HepG2 (cell line): ENCODE measurements at regions not wholly inside any gene's neighbourhood (a gene's known extent, or its start where the extent isn't known, plus 50 kb on each side); places are given as distances from the start of the nearest gene placed in this dataset.

Experiments used
- ATAC-seq: fragments of 200-7000 bp; cut with Tn5 transposase; 3 replicates; pipeline ENCODE4 v1.9.1; 2020; ENCODE audit warnings: mild to moderate bottlenecking, moderate library complexity
- BruUV-seq: library from RNA; stranded (reverse); fragments of 400-500 nt; replicated peaks from 2 replicates; lab custom pipeline; 2021; lab: Mats Ljungman, UMichigan
- CTCF ChIA-PET: fragments of 300-600 bp; formaldehyde crosslinking; extraction: SDS; loops from one replicate; lab custom pipeline; 2021; ENCODE audit warnings: low total read pairs, inconsistent platforms, low intra/inter-chr PET ratio; lab: Yijun Ruan, JAX
- POLR2A ChIA-PET: fragments of 350-600 bp; sonication (Branson Sonifier 250); formaldehyde crosslinking; loops from one replicate; lab custom pipeline; 2020; ENCODE audit warnings: antibody characterized with exemption, inconsistent platforms; lab: Yijun Ruan, JAX
- DNase-seq: peaks from one replicate; pipeline ENCODE4 v3.0.0-alpha.2; 2015; ENCODE audit warnings: low spot score
- FAIRE-seq: peaks from 3 replicates; lab custom pipeline; 2011; peaks lifted over from hg19 to GRCh38; lab: Jason Lieb, UNC
- H2AFZ ChIP-seq: one replicate; pipeline ENCODE4 v1.6.1; 2011; ENCODE audit warnings: low read length, inconsistent platforms
- H3K27ac ChIP-seq: fragments of 300-600 bp; 3 replicates; pipeline ENCODE4 v1.8.0; 2011; ENCODE audit warnings: mixed run types, mild to moderate bottlenecking, mixed read lengths, low read length, inconsistent platforms; ENCODE audit not compliant: insufficient read depth; ENCODE audit errors: extremely low read length
- H3K27me3 ChIP-seq, 2 experiments: fragments of 200-600 bp in 1 of 2; 2 replicates in 1 of 2; 3 replicates in 1 of 2; pipeline versions ENCODE4 v1.6.0 to v1.8.0; 2011; ENCODE audit warnings: low read length in 2 of 2, mild to moderate bottlenecking in 2 of 2, moderate library complexity in 2 of 2, inconsistent platforms in 1 of 2; ENCODE audit not compliant: insufficient read depth in 2 of 2, control insufficient read depth in 1 of 2
- H3K36me3 ChIP-seq, 2 experiments: fragments of 200-600 bp in 1 of 2; replicated peaks in 1 of 2; 2 replicates in 1 of 2; 3 replicates in 1 of 2; pipeline versions ENCODE4 v1.5.1 to v1.8.0; 2011; ENCODE audit warnings: low read length in 2 of 2, inconsistent platforms in 1 of 2; ENCODE audit not compliant: insufficient read depth in 2 of 2, control insufficient read depth in 1 of 2
- H3K4me1 ChIP-seq: 2 replicates; pipeline ENCODE4 v1.5.1; 2012; ENCODE audit warnings: low read length, inconsistent platforms; ENCODE audit not compliant: insufficient read depth
- H3K4me2 ChIP-seq: 2 replicates; pipeline ENCODE4 v1.6.0; 2011; ENCODE audit warnings: low read depth, low read length, inconsistent platforms
- H3K4me3 ChIP-seq, 3 experiments: fragments of 200-600 bp in 1 of 3; sonication (generic), shearing (Covaris generic) in 1 of 3; replicated peaks in 1 of 3; 2 replicates each; pipeline ENCODE4 v1.5.1; 2011 to 2016; ENCODE audit warnings: low read length in 3 of 3, inconsistent platforms in 2 of 3, low read depth in 2 of 3, mild to moderate bottlenecking in 2 of 3, control low read depth in 1 of 3, mixed read lengths in 1 of 3; ENCODE audit not compliant: insufficient read depth in 1 of 3
- H3K79me2 ChIP-seq: one replicate; pipeline ENCODE4 v1.6.1; 2011; ENCODE audit warnings: low read length, inconsistent platforms; ENCODE audit not compliant: insufficient read depth
- H3K9ac ChIP-seq: 2 replicates; pipeline ENCODE4 v1.6.0; 2011; ENCODE audit warnings: mild to moderate bottlenecking, low read depth, low read length, inconsistent platforms; ENCODE audit not compliant: insufficient read depth
- H3K9me3 ChIP-seq: 2 replicates; pipeline ENCODE4 v1.5.1; 2012; ENCODE audit warnings: mild to moderate bottlenecking, low read length
- H4K20me1 ChIP-seq: 2 replicates; pipeline ENCODE4 v1.6.0; 2011; ENCODE audit warnings: inconsistent platforms, mild to moderate bottlenecking, low read length, moderate library complexity; ENCODE audit not compliant: insufficient read depth
- MNT ChIP-seq: fragments of 450-650 bp; IDR thresholded peaks from 2 replicates; pipeline ENCODE4 v1.6.1; 2016
- ONECUT2 ChIP-seq: sonication (generic); formaldehyde crosslinking; IDR thresholded peaks from 2 replicates; pipeline ENCODE4 v1.4.0; 2020; ENCODE audit warnings: missing genetic modification reagents
- SPEN ChIP-seq: sonication (generic); formaldehyde crosslinking; IDR thresholded peaks from 2 replicates; pipeline ENCODE4 v1.5.1; 2020; ENCODE audit warnings: low read depth, mild to moderate bottlenecking, missing genetic modification reagents
- ZNF747 ChIP-seq: sonication (generic); formaldehyde crosslinking; IDR thresholded peaks from 2 replicates; pipeline ENCODE4 v1.8.1; 2023; ENCODE audit warnings: missing genetic modification reagents, mild to moderate bottlenecking, borderline replicate concordance
- ZSCAN12 ChIP-seq: sonication (generic); formaldehyde crosslinking; IDR thresholded peaks from 2 replicates; pipeline ENCODE4 v1.9.0; 2021; ENCODE audit warnings: mild to moderate bottlenecking, missing genetic modification reagents
- ZUFSP ChIP-seq: sonication (generic); formaldehyde crosslinking; IDR thresholded peaks from 2 replicates; pipeline ENCODE4 v1.9.0; 2021; ENCODE audit warnings: missing genetic modification reagents, mild to moderate bottlenecking, borderline replicate concordance
- WGBS: methylation state at CpG from one replicate; pipeline ENCODE4 v1.1.6; 2017; ENCODE audit warnings: low lambda C conversion rate; 5-methylcytosine and 5-hydroxymethylcytosine counted together
- in situ Hi-C: cut with HindIII; loops from 2 replicates; pipeline ENCODE4 v1.10.0; 2017; ENCODE audit warnings: low pct_unique_long_range_greater_than_20kb; ENCODE audit not compliant: extremely low pct_ligation_motif_present
- intact Hi-C: fragments of 100-400 bp; cut with micrococcal nuclease; formaldehyde crosslinking; loops from one replicate; pipeline ENCODE4 v1.10.0; 2022; ENCODE audit not compliant: unreplicated experiment
- TF ChIP-seq, protein P1 (sequence below): sonication (generic); formaldehyde crosslinking; IDR thresholded peaks from 2 replicates; pipeline ENCODE4 v1.8.0; 2022; ENCODE audit warnings: low read depth, missing genetic modification reagents
- TF ChIP-seq, protein P2 (sequence below): sonication (generic); formaldehyde crosslinking; IDR thresholded peaks from 2 replicates; pipeline ENCODE4 v1.4.0; 2020; ENCODE audit warnings: missing genetic modification reagents, borderline replicate concordance

DNA sequence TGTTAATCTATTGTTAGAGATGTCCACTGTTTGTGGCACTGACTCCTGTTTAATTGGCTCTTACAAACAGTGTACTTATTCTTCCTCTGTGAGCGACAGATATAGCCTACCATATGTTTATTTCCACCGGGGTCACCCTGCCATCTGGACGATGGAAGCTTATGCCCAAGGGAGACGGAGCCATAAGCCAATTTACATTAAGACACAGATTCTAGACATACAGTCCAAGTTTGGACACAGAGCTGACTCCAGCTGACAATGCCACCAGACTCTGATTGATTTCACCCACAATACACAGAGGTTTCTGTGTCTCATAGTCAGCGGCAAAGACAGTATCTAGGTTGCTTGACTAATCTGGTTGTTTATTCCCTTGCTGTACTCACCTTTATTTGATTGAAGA is 198.9 kb downstream of the ENC1 start:
- no peak overlapping the region for H3K4me2 ChIP-seq
- FAIRE-seq = no peak
- POLR2A ChIA-PET = interaction anchor here (1.3 kb wide), 1 partner anchor 199 kb away, joined by 3 read pairs; the partner anchor contains the start of gene ENC1
- no peaks in the 10 kb centered on the region for H3K9me3 ChIP-seq
- no peak for TF ChIP-seq ZSCAN12 (CRISPR knock-in tag)
- TF ChIP-seq ZNF747 = no peak
- TF ChIP-seq SPEN = no peak
- TF ChIP-seq, protein P1, sequence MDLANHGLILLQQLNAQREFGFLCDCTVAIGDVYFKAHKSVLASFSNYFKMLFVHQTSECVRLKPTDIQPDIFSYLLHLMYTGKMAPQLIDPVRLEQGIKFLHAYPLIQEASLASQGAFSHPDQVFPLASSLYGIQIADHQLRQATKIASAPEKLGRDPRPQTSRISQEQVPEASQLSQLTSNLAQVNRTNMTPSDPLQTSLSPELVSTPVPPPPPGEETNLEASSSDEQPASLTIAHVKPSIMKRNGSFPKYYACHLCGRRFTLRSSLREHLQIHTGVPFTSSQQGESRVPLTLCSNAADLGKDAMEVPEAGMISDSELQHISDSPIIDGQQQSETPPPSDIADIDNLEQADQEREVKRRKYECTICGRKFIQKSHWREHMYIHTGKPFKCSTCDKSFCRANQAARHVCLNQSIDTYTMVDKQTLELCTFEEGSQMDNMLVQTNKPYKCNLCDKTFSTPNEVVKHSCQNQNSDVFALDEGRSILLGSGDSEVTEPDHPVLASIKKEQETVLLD = no peak
- TF ChIP-seq, all 625 proteins: peak for 0
- in situ Hi-C loops (no loop called here), intact Hi-C loops (no loop called here)
- Histone ChIP-seq H3K36me3 (no peaks in the 10 kb centered on the region), H3K79me2 (no peaks in the 10 kb centered on the region), H3K4me3 (no peak overlapping the region), H4K20me1 (no peaks in the 10 kb centered on the region), H3K4me1 (no peaks in the 10 kb centered on the region), H3K9ac (no peak overlapping the region), H3K27me3 (no peaks in the 10 kb centered on the region; a peak in 1 of 5 replicates), H2AFZ (no peak overlapping the region), H3K27ac (no peak overlapping the region)
- CTCF ChIA-PET = no interaction called here
- no peak for ATAC-seq
- no TSS peak for BruUV-seq
- WGBS = 73% methylated on average over 4 of the region's 5 CpGs
- DNase-seq = no peak

- H4K20me1 ChIP-seq = no peaks in the 10 kb centered on the region
- in situ Hi-C loops = no loop called here
- POLR2A ChIA-PET = no interaction called here
- TF ChIP-seq, protein P2, sequence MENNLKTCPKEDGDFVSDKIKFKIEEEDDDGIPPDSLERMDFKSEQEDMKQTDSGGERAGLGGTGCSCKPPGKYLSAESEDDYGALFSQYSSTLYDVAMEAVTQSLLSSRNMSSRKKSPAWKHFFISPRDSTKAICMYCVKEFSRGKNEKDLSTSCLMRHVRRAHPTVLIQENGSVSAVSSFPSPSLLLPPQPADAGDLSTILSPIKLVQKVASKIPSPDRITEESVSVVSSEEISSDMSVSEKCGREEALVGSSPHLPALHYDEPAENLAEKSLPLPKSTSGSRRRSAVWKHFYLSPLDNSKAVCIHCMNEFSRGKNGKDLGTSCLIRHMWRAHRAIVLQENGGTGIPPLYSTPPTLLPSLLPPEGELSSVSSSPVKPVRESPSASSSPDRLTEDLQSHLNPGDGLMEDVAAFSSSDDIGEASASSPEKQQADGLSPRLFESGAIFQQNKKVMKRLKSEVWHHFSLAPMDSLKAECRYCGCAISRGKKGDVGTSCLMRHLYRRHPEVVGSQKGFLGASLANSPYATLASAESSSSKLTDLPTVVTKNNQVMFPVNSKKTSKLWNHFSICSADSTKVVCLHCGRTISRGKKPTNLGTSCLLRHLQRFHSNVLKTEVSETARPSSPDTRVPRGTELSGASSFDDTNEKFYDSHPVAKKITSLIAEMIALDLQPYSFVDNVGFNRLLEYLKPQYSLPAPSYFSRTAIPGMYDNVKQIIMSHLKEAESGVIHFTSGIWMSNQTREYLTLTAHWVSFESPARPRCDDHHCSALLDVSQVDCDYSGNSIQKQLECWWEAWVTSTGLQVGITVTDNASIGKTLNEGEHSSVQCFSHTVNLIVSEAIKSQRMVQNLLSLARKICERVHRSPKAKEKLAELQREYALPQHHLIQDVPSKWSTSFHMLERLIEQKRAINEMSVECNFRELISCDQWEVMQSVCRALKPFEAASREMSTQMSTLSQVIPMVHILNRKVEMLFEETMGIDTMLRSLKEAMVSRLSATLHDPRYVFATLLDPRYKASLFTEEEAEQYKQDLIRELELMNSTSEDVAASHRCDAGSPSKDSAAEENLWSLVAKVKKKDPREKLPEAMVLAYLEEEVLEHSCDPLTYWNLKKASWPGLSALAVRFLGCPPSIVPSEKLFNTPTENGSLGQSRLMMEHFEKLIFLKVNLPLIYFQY (CRISPR knock-in tag) = no peak
- TF ChIP-seq MNT (no peak), ONECUT2 (CRISPR knock-in tag) (no peak), ZUFSP (no peak)
- TF ChIP-seq, all 625 proteins: peak for 0
- no peak overlapping the region for H3K9ac ChIP-seq
- H3K4me1 ChIP-seq = no peaks in the 10 kb centered on the region
- H3K27ac ChIP-seq = no peak overlapping the region
- CTCF ChIA-PET = no interaction called here
- FAIRE-seq = no peak
- no peaks in the 10 kb centered on the region for H3K9me3 ChIP-seq
- no peak for DNase-seq
- no peak overlapping the region for H2AFZ ChIP-seq
- WGBS = 31% methylated on average over 2 of the region's 2 CpGs
- intact Hi-C loops = no loop called here
- H3K27me3 ChIP-seq = no peaks in the 10 kb centered on the region; a peak in 1 of 5 replicates
- ATAC-seq = no peak
- H3K79me2 ChIP-seq = no peaks in the 10 kb centered on the region
- no TSS peak for BruUV-seq
- no peak overlapping the region for H3K4me3 ChIP-seq
- no peak overlapping the region for H3K4me2 ChIP-seq
- H3K36me3 ChIP-seq = no peaks in the 10 kb centered on the region
Measured at GRCh38 chr5:74440341-74440740, 200.2 kb downstream of the ENC1 start.
